Neural progenitor cell (in vitro differentiated cells): ENCODE measurements at regions not wholly inside any gene's neighbourhood (a gene's known extent, or its start where the extent isn't known, plus 50 kb on each side); places are given as distances from the start of the nearest gene placed in this dataset. TPM values are rescaled to one million over a fixed set of nuclear protein-coding genes. Genes with fewer than 3 reads are reported as not detected.

ENCODE experiments used
- DNase-seq: peaks from one replicate; pipeline ENCODE4 v3.0.0-alpha.2; 2016; ENCODE audit warnings: low spot score
- H2AFZ ChIP-seq: fragments of 200-600 bp; sonication (generic); replicated peaks from 2 replicates; pipeline ENCODE4 v1.6.1; 2016; ENCODE audit warnings: antibody characterized with exemption
- H3F3A ChIP-seq: fragments of 200-600 bp; sonication (generic); 2 replicates; pipeline ENCODE4 v1.6.1; 2016; ENCODE audit warnings: antibody characterized with exemption, low read depth
- H3K27ac ChIP-seq: fragments of 200-600 bp; sonication (generic); 2 replicates; pipeline ENCODE4 v1.5.1; 2016; ENCODE audit warnings: mild to moderate bottlenecking
- H3K27me3 ChIP-seq: fragments of 200-600 bp; sonication (generic); 2 replicates; pipeline ENCODE4 v1.6.1; 2016; ENCODE audit warnings: mild to moderate bottlenecking, moderate library complexity
- H3K36me3 ChIP-seq: fragments of 200-600 bp; sonication (generic); 2 replicates; pipeline ENCODE4 v1.5.1; 2016
- H3K4me1 ChIP-seq: fragments of 200-600 bp; sonication (generic); 2 replicates; pipeline ENCODE4 v1.6.1; 2016; ENCODE audit warnings: mixed run types
- H3K4me2 ChIP-seq: fragments of 200-600 bp; sonication (generic); 2 replicates; pipeline ENCODE4 v1.6.1; 2016
- H3K4me3 ChIP-seq: fragments of 200-600 bp; sonication (generic); 2 replicates; pipeline ENCODE4 v1.5.1; 2016
- H3K79me2 ChIP-seq: fragments of 200-600 bp; sonication (generic); 2 replicates; pipeline ENCODE4 v1.6.1; 2016; ENCODE audit warnings: low read depth
- H3K9ac ChIP-seq: fragments of 200-600 bp; sonication (generic); 2 replicates; pipeline ENCODE4 v1.6.1; 2016
- H3K9me3 ChIP-seq: fragments of 200-600 bp; sonication (generic); 2 replicates; pipeline ENCODE4 v1.5.1; 2016; ENCODE audit warnings: low read depth
- H4K20me1 ChIP-seq: fragments of 200-600 bp; sonication (generic); 2 replicates; pipeline ENCODE4 v1.6.1; 2016; ENCODE audit warnings: low read depth
- H3K27ac Mint-ChIP-seq: 3 replicates; pipeline ENCODE4 v1.8.0; 2021; ENCODE audit warnings: mixed read lengths
- H3K27me3 Mint-ChIP-seq: 2 replicates; pipeline ENCODE4 v1.8.0; 2022; ENCODE audit warnings: low read depth, mild to moderate bottlenecking, inconsistent platforms, moderate library complexity, mixed read lengths; ENCODE audit not compliant: insufficient read depth
- H3K36me3 Mint-ChIP-seq: 3 replicates; pipeline ENCODE4 v1.8.0; 2021; ENCODE audit warnings: mixed read lengths
- H3K4me1 Mint-ChIP-seq: 3 replicates; pipeline ENCODE4 v1.8.0; 2021; ENCODE audit warnings: mixed read lengths
- H3K4me3 Mint-ChIP-seq: 3 replicates; pipeline ENCODE4 v1.8.0; 2021; ENCODE audit warnings: mild to moderate bottlenecking, moderate library complexity, mixed read lengths
- H3K9me3 Mint-ChIP-seq: 3 replicates; pipeline ENCODE4 v1.8.0; 2020; ENCODE audit warnings: mixed read lengths
- CTCF ChIP-seq: fragments of 200-600 bp; sonication (generic); IDR thresholded peaks from 2 replicates; pipeline ENCODE4 v1.5.1; 2017; ENCODE audit warnings: antibody characterized with exemption, mild to moderate bottlenecking
- EZH2 ChIP-seq: fragments of 200-600 bp; sonication (generic); IDR thresholded peaks from 2 replicates; pipeline ENCODE4 v1.6.1; 2017; ENCODE audit warnings: antibody characterized with exemption, mild to moderate bottlenecking, moderate library complexity
- EZH2phosphoT487 ChIP-seq: fragments of 200-600 bp; sonication (generic); IDR thresholded peaks from 2 replicates; pipeline ENCODE4 v1.6.1; 2017; ENCODE audit warnings: antibody characterized with exemption
- small RNA-seq: library from RNA; depleted of rRNA; stranded (forward); fragments of <200 nt; gene quantifications from one replicate; pipeline ENCODE3, GENCODE V24; 2015

DNA sequence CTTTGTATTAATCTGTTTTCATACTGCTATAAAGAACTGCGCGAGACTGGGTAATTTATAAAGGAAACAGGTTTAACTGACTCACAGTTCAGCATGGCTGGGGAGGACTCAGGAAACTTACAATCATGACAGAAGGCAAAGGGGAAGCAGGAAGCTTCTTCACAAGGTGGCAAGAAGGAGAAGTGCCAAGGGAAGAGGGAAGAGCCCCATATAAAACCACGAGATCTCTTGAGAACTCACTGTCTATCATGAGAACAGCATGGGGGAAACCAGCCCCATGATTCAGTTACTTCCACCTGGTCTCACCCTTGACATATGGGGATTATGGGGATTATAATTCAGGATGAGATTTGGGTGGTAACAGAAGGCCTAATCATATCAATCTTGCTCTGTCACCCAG is 60.9 kb upstream of the CHD1 start:
- Histone ChIP-seq H4K20me1 (no peaks in the 10 kb centered on the region), H3F3A (no peaks in the 10 kb centered on the region), H3K79me2 (no peaks in the 10 kb centered on the region), H3K36me3 (no peaks in the 10 kb centered on the region), H3K4me3 (no peak overlapping the region), H3K9me3 (no peaks in the 10 kb centered on the region), H3K9ac (no peak overlapping the region), H2AFZ (no peak overlapping the region), H3K4me1 (peaks cover 7% of the 10 kb centered on the region), H3K4me2 (no peak overlapping the region), H3K27me3 (no peaks in the 10 kb centered on the region), H3K27ac (no peak overlapping the region)
- Mint-ChIP-seq H3K36me3 (no peaks in the 10 kb centered on the region), H3K4me3 (no peak overlapping the region), H3K27ac (no peak overlapping the region), H3K4me1 (peaks cover 3% of the 10 kb centered on the region), H3K27me3 (no peaks in the 10 kb centered on the region), H3K9me3 (no peaks in the 10 kb centered on the region)
- DNase-seq, result no peak
- no peak for TF ChIP-seq EZH2
- TF ChIP-seq CTCF, result no peak
- TF ChIP-seq EZH2phosphoT487, result no peak

DNA sequence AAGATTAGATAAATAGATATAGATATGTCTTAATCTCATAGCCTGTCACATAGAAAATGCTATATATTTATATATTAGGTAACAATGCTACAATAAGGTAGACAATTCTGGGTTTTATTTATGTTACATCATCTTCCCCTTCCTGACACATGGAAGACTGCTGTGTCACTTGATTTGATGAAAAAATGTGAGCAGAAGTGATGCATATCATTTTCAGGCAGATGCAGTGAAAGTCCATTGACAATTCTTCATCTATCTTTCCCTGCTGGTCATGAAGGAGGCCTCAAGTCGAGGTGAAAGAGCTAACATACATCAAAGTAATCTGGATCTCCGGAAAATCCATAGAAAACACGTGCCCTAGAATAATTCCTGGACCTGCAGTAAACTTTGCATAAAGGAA is 57.8 kb upstream of the CHD1 start:
- H3K27ac Mint-ChIP-seq, result no peak overlapping the region
- no peak overlapping the region for H3K4me3 ChIP-seq

GRCh38 chr5:98982880-98983279 is 54.1 kb upstream of the CHD1 start:
- H3K27me3 ChIP-seq, result no peaks in the 10 kb centered on the region
- no peak overlapping the region for H3K9ac ChIP-seq
- no peaks in the 10 kb centered on the region for H4K20me1 ChIP-seq
- no peaks in the 10 kb centered on the region for H3K79me2 ChIP-seq
- Mint-ChIP-seq H3K4me3 (no peak overlapping the region), H3K27ac (no peak overlapping the region), H3K27me3 (no peaks in the 10 kb centered on the region), H3K9me3 (no peaks in the 10 kb centered on the region), H3K4me1 (no peaks in the 10 kb centered on the region), H3K36me3 (no peaks in the 10 kb centered on the region)
- H3K9me3 ChIP-seq, result no peaks in the 10 kb centered on the region
- H3K36me3 ChIP-seq, result no peaks in the 10 kb centered on the region
- no peak overlapping the region for H3K4me3 ChIP-seq
- H2AFZ ChIP-seq, result no peak overlapping the region
- H3K4me2 ChIP-seq, result no peak overlapping the region
- no peak for DNase-seq
- no peaks in the 10 kb centered on the region for H3K4me1 ChIP-seq
- no peaks in the 10 kb centered on the region for H3F3A ChIP-seq
- H3K27ac ChIP-seq, result no peak overlapping the region
- TF ChIP-seq EZH2phosphoT487 (no peak), EZH2 (no peak), CTCF (no peak)

More for the DNA sequence above, 57.8 kb upstream of the CHD1 start:
- no peak overlapping the region for H2AFZ ChIP-seq
- no peaks in the 10 kb centered on the region for H3K36me3 Mint-ChIP-seq
- no peak for DNase-seq
- H3K9me3 Mint-ChIP-seq, result no peaks in the 10 kb centered on the region
- H3K27ac ChIP-seq, result no peak overlapping the region
- H3K9me3 ChIP-seq, result no peaks in the 10 kb centered on the region
- no peak overlapping the region for H3K9ac ChIP-seq
- H4K20me1 ChIP-seq, result no peaks in the 10 kb centered on the region
- no peaks in the 10 kb centered on the region for H3K36me3 ChIP-seq
- H3F3A ChIP-seq, result no peaks in the 10 kb centered on the region
- no peak overlapping the region for H3K4me2 ChIP-seq
- no peaks in the 10 kb centered on the region for H3K4me1 Mint-ChIP-seq
- H3K27me3 Mint-ChIP-seq, result no peaks in the 10 kb centered on the region
- no peak overlapping the region for H3K4me3 Mint-ChIP-seq
- H3K79me2 ChIP-seq, result no peaks in the 10 kb centered on the region
- H3K4me1 ChIP-seq, result no peaks in the 10 kb centered on the region
- TF ChIP-seq EZH2phosphoT487 (no peak), CTCF (no peak), EZH2 (no peak)
- no peaks in the 10 kb centered on the region for H3K27me3 ChIP-seq

Small RNA genes in the stretch of these regions (small RNA-seq; reads per million reads assigned to genes)
- gene MTND4LP5 (not detected), gene RF00019 (not detected), gene RNU6-1119P (not detected)
